Peyer's patch (tissue), 4 donors: ENCODE measurements at regions not wholly inside any gene's neighbourhood (a gene's known extent, or its start where the extent isn't known, plus 50 kb on each side); places are given as distances from the start of the nearest gene placed in this dataset.

Experiments used
- POLR2A ChIP-seq, 2 donors: fragments of 450-650 bp; IDR thresholded peaks; one replicate each; pipeline ENCODE4 v1.5.1; 2017; ENCODE audit warnings: antibody characterized with exemption in 2 of 2, mild to moderate bottlenecking in 2 of 2, moderate library complexity in 2 of 2
- TF ChIP-seq, protein P1 (sequence below), 6 experiments: fragments of 450-650 bp in 4 of 6; fragments of 200-600 bp in 2 of 6; sonication (generic) in 1 of 6; IDR thresholded peaks; one replicate each; pipeline ENCODE4 v1.5.1; 2017 to 2019; ENCODE audit warnings: antibody characterized with exemption in 6 of 6, mild to moderate bottlenecking in 3 of 6, moderate library complexity in 1 of 6

DNA sequence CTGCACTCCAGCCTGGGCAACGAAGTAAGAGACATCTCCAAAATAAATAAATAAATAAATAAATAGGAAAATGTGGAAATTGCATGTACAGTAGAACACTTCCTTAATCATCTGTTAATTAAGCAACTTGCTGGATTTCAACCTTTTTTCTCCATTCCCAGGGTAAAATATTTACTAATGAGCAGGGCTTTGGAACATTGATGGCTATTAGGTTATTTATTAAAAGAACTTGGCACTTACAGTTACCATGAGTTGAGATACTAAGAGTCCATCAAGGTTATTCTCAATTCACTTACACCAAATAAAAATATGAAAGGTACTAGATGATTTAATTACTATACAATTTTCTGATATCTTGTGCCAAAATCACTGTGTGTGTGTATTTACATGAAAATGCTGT is 607.1 kb downstream of the PCDH18 start:
- TF ChIP-seq, protein P1, sequence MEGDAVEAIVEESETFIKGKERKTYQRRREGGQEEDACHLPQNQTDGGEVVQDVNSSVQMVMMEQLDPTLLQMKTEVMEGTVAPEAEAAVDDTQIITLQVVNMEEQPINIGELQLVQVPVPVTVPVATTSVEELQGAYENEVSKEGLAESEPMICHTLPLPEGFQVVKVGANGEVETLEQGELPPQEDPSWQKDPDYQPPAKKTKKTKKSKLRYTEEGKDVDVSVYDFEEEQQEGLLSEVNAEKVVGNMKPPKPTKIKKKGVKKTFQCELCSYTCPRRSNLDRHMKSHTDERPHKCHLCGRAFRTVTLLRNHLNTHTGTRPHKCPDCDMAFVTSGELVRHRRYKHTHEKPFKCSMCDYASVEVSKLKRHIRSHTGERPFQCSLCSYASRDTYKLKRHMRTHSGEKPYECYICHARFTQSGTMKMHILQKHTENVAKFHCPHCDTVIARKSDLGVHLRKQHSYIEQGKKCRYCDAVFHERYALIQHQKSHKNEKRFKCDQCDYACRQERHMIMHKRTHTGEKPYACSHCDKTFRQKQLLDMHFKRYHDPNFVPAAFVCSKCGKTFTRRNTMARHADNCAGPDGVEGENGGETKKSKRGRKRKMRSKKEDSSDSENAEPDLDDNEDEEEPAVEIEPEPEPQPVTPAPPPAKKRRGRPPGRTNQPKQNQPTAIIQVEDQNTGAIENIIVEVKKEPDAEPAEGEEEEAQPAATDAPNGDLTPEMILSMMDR (IDR thresholded peaks at IDR 0.05), result no peak
- TF ChIP-seq POLR2A (IDR thresholded peaks at IDR 0.05), result no peak
